Endothelial cell of umbilical vein (primary cell): ENCODE measurements at regions not wholly inside any gene's neighbourhood (a gene's known extent, or its start where the extent isn't known, plus 50 kb on each side); places are given as distances from the start of the nearest gene placed in this dataset.
"Not testable (repeated sequence)": the region's sequence is repeated elsewhere in the genome, so short reads cannot be mapped to it uniquely, and the experiment has no call there.

Source experiments
- BruUV-seq: library from RNA; stranded (reverse); fragments of 400-500 nt; replicated peaks from 2 replicates; lab custom pipeline; 2021; lab: Mats Ljungman, UMichigan
- CTCF ChIA-PET: fragments of 300-600, 350-600 bp; sonication (Branson Sonifier 250); formaldehyde crosslinking; loops from one replicate; lab custom pipeline; 2021; ENCODE audit warnings: antibody characterized with exemption, inconsistent platforms; lab: Charles Lee
- POLR2A ChIA-PET: fragments of 300-600, 350-600 bp; sonication (Branson Sonifier 250); formaldehyde crosslinking; loops from one replicate; lab custom pipeline; 2021; ENCODE audit warnings: antibody characterized with exemption, inconsistent platforms; lab: Charles Lee
- DNase-seq: peaks from one replicate; pipeline ENCODE4 v3.0.0-alpha.2; 2011; ENCODE audit warnings: low read depth, low spot score
- FAIRE-seq: peaks from 2 replicates; lab custom pipeline; 2011; peaks lifted over from hg19 to GRCh38; lab: Jason Lieb, UNC
- H2AFZ ChIP-seq: 2 replicates; pipeline ENCODE4 v1.6.0; 2012; ENCODE audit warnings: low read depth, low read length, control low read depth, inconsistent platforms
- H3K27ac ChIP-seq: 2 replicates; pipeline ENCODE4 v1.5.1; 2011; ENCODE audit warnings: low read depth, mild to moderate bottlenecking, control low read depth, low read length, moderate library complexity; ENCODE audit not compliant: insufficient read depth
- H3K27me3 ChIP-seq, 2 experiments: 2 replicates each; pipeline versions ENCODE4 v1.6.0 to v1.6.1; 2011; ENCODE audit warnings: low read length in 2 of 2, mixed read lengths in 1 of 2; ENCODE audit not compliant: control insufficient read depth in 2 of 2, insufficient read depth in 2 of 2
- H3K36me3 ChIP-seq, 2 experiments: 2 replicates in 1 of 2; 3 replicates in 1 of 2; pipeline ENCODE4 v1.5.1; 2011; ENCODE audit warnings: low read length in 2 of 2, mild to moderate bottlenecking in 1 of 2, moderate library complexity in 1 of 2; ENCODE audit not compliant: control insufficient read depth in 2 of 2, insufficient read depth in 2 of 2; ENCODE audit errors: extremely low read depth in 1 of 2
- H3K4me1 ChIP-seq: 3 replicates; pipeline ENCODE4 v1.5.1; 2011; ENCODE audit warnings: mild to moderate bottlenecking, low read length; ENCODE audit not compliant: control insufficient read depth, insufficient read depth; ENCODE audit errors: extremely low read depth
- H3K4me2 ChIP-seq: 2 replicates; pipeline ENCODE4 v1.6.1; 2011; ENCODE audit warnings: low read length, control low read depth, mixed read lengths; ENCODE audit not compliant: insufficient read depth
- H3K4me3 ChIP-seq, 3 experiments: fragments of 200-600 bp in 1 of 3; sonication (generic), shearing (Covaris generic) in 1 of 3; replicated peaks in 1 of 3; 2 replicates each; pipeline ENCODE4 v1.5.1; 2011 to 2016; ENCODE audit warnings: control low read depth in 3 of 3, low read length in 3 of 3, mild to moderate bottlenecking in 2 of 3, inconsistent platforms in 1 of 3, low read depth in 1 of 3, moderate library complexity in 1 of 3; ENCODE audit not compliant: insufficient read depth in 1 of 3
- H3K79me2 ChIP-seq: 2 replicates; pipeline ENCODE4 v1.6.0; 2012; ENCODE audit warnings: low read length, inconsistent platforms; ENCODE audit not compliant: control insufficient read depth, insufficient read depth
- H3K9ac ChIP-seq: replicated peaks from 2 replicates; pipeline ENCODE3; 2011; ENCODE audit warnings: low read length, control low read depth; ENCODE audit not compliant: insufficient read depth; ENCODE audit errors: extremely low read depth
- H3K9me1 ChIP-seq: replicated peaks from 3 replicates; pipeline ENCODE4 v1.6.0; 2011; ENCODE audit warnings: mild to moderate bottlenecking, low read length; ENCODE audit not compliant: control insufficient read depth, insufficient read depth; ENCODE audit errors: extremely low read depth
- H3K9me3 ChIP-seq: replicated peaks from 2 replicates; pipeline ENCODE4 v1.5.1; 2012; ENCODE audit warnings: low read length, inconsistent platforms; ENCODE audit not compliant: control insufficient read depth, insufficient read depth
- H4K20me1 ChIP-seq: replicated peaks from 2 replicates; pipeline ENCODE3; 2011; ENCODE audit warnings: mild to moderate bottlenecking, low read length; ENCODE audit not compliant: control insufficient read depth, insufficient read depth; ENCODE audit errors: extremely low read depth
- CTCF ChIP-seq, 2 donors: IDR thresholded peaks; 1 replicate in 1 of 2; 2 replicates in 1 of 2; pipeline ENCODE4 v1.5.1; 2011; ENCODE audit warnings: low read length in 2 of 2, mild to moderate bottlenecking in 2 of 2, moderate library complexity in 2 of 2, control low read depth in 1 of 2, inconsistent platforms in 1 of 2, low read depth in 1 of 2; ENCODE audit not compliant: insufficient read depth in 1 of 2; ENCODE audit errors: extremely low read depth in 1 of 2
- dilution Hi-C: fragments of 300-500 bp; cut with MboI; formaldehyde crosslinking; loops from one replicate; pipeline ENCODE4 v1.15.0; 2019; ENCODE audit warnings: low sequenced_read_pairs; ENCODE audit not compliant: extremely low pct_ligation_motif_present
- intact Hi-C: fragments of 100-400 bp; cut with micrococcal nuclease; formaldehyde crosslinking; loops from one replicate; pipeline ENCODE4 v1.10.0; 2022

GRCh38 chr4:8961343-8961742 lies 89.7 kb upstream of the HMX1 start:
- CTCF ChIA-PET, H3K27me3 ChIP-seq, H2AFZ ChIP-seq, H3K9me1 ChIP-seq, H3K4me2 ChIP-seq, POLR2A ChIA-PET, dilution Hi-C loops, H4K20me1 ChIP-seq, H3K9me3 ChIP-seq, BruUV-seq, FAIRE-seq, H3K4me1 ChIP-seq, H3K4me3 ChIP-seq, H3K79me2 ChIP-seq, DNase-seq, H3K9ac ChIP-seq, H3K27ac ChIP-seq, H3K36me3 ChIP-seq: not testable (repeated sequence)
- intact Hi-C loops, result loop anchor here (5.0 kb wide), 1 partner anchor 161 kb away; no protein-coding TSS in a partner anchor
- TF ChIP-seq CTCF (IDR thresholded peaks at IDR 0.05; ENCODE audit: extremely low read depth in 1 of 2, insufficient read depth in 1 of 2, low read depth in 1 of 2, low read length in 2 of 2), result peak; percentile 13 to 31

GRCh38 chr4:8959471-8959870 lies 87.8 kb upstream of the HMX1 start:
- H3K9me3 ChIP-seq, BruUV-seq, H3K4me2 ChIP-seq, dilution Hi-C loops, DNase-seq, H3K4me1 ChIP-seq, intact Hi-C loops, H3K27me3 ChIP-seq, H3K9me1 ChIP-seq, H3K36me3 ChIP-seq, H2AFZ ChIP-seq, H3K27ac ChIP-seq, POLR2A ChIA-PET, H3K4me3 ChIP-seq, CTCF ChIA-PET, H4K20me1 ChIP-seq, H3K9ac ChIP-seq, H3K79me2 ChIP-seq, FAIRE-seq: not testable (repeated sequence)

- H3K27me3 ChIP-seq, H3K9me3 ChIP-seq, DNase-seq, H3K4me2 ChIP-seq, H3K9me1 ChIP-seq, dilution Hi-C loops, H3K79me2 ChIP-seq, H2AFZ ChIP-seq, H4K20me1 ChIP-seq, BruUV-seq, intact Hi-C loops, FAIRE-seq, H3K27ac ChIP-seq, POLR2A ChIA-PET, H3K36me3 ChIP-seq, H3K9ac ChIP-seq, H3K4me1 ChIP-seq, CTCF ChIA-PET, H3K4me3 ChIP-seq: not testable (repeated sequence)
Observed at GRCh38 chr4:8954001-8954400, 82.4 kb upstream of the HMX1 start.

- POLR2A ChIA-PET, CTCF ChIA-PET, FAIRE-seq, BruUV-seq, dilution Hi-C loops, H3K4me1 ChIP-seq, H3K9ac ChIP-seq, H3K27me3 ChIP-seq, H2AFZ ChIP-seq, H3K27ac ChIP-seq, DNase-seq, H3K4me3 ChIP-seq, intact Hi-C loops, H3K79me2 ChIP-seq, H4K20me1 ChIP-seq, H3K9me3 ChIP-seq, H3K4me2 ChIP-seq, H3K36me3 ChIP-seq, H3K9me1 ChIP-seq: not testable (repeated sequence)
Observed at GRCh38 chr4:8952791-8953190, 81.2 kb upstream of the HMX1 start.
